HG03280 (cell line): ENCODE measurements at regions not wholly inside any gene's neighbourhood (a gene's known extent, or its start where the extent isn't known, plus 50 kb on each side); places are given as distances from the start of the nearest gene placed in this dataset.
"Not testable (repeated sequence)": the region's sequence is repeated elsewhere in the genome, so short reads cannot be mapped to it uniquely, and the experiment has no call there.

ENCODE experiments used
- ATAC-seq: cut with Tn5 transposase; IDR thresholded peaks from one replicate; pipeline ENCODE4 v1.9.1; 2021; ENCODE audit warnings: mild to moderate bottlenecking, moderate library complexity; ENCODE audit not compliant: unreplicated experiment

DNA sequence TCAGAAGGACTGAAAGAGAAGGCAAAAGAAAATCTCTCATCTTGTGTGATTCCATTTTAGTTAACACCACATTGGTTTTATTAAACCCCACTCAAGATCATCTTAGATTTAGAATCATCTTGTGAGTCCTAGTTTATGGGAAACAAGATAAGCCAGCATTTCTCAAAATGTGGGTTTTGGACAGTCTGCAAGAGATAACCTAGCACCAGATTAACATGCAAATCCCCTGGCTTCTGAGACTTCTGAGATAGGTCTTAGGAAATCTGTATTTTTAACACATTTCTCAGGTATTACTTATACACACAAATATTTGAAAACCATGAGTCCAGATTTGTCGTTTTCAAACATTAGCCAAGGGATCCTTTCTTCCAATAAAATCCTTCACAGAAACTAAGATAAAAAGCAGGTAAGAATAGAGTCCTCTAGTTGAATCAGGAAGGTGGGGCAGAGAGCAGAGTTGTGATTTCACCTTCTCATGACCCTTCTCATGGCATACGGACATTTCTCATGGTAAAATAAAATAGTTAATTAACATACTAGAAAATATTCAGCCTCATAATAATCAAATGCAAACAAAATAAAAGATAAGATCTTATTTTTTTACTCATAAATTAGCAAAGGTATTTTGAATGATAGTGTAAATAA lies 287.2 kb upstream of the FN1 start:
- ATAC-seq, result no peak

DNA sequence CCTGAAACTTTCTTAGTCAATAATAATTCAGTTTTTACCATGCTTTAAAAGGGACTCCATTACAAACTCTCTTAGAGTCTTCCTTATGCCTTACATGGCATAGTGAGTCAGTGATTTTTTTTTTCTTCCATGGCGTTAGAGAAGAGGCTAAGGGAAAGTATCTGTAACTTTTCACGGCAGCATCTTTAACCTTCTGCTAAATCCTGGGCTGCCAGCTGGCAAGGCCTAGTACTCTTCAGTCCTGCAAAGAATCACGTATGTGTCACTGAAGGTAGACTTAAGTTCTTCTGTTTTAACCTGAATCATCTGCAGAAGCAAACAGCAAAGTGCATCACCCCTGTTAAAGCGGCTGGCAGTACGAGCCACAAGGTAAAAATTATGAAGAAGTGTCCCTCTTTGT lies 286.3 kb upstream of the FN1 start:
- ATAC-seq, result no peak

- not testable (repeated sequence) for ATAC-seq
Measured at GRCh38 chr2:215721515-215721914, 285.6 kb upstream of the FN1 start.

GRCh38 chr2:215718890-215719289 lies 283.0 kb upstream of the FN1 start:
- ATAC-seq, result no peak

GRCh38 chr2:215718436-215718835 lies 282.6 kb upstream of the FN1 start:
- ATAC-seq, result no peak

- ATAC-seq, result no peak
Measured at GRCh38 chr2:215717501-215718381, 281.9 kb upstream of the FN1 start.

DNA sequence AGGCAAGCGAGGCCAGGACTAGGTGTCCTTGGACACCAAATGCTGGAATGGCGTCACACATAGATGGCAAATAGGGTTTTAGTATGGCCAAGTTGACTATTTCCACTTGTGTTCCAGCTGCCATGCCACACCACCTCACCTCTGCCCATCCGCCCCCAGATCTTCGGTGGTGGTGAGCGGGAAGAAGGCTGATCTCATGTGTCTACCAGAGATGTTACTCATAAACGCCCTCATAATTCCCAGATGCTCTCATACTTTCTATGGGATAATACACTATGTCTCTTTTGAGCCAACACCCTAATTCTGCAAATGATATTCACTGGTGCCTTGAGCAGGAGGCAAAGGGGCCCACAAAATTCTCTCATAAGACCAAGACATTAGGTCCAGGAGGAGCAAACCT lies 281.1 kb upstream of the FN1 start:
- ATAC-seq, result no peak

DNA sequence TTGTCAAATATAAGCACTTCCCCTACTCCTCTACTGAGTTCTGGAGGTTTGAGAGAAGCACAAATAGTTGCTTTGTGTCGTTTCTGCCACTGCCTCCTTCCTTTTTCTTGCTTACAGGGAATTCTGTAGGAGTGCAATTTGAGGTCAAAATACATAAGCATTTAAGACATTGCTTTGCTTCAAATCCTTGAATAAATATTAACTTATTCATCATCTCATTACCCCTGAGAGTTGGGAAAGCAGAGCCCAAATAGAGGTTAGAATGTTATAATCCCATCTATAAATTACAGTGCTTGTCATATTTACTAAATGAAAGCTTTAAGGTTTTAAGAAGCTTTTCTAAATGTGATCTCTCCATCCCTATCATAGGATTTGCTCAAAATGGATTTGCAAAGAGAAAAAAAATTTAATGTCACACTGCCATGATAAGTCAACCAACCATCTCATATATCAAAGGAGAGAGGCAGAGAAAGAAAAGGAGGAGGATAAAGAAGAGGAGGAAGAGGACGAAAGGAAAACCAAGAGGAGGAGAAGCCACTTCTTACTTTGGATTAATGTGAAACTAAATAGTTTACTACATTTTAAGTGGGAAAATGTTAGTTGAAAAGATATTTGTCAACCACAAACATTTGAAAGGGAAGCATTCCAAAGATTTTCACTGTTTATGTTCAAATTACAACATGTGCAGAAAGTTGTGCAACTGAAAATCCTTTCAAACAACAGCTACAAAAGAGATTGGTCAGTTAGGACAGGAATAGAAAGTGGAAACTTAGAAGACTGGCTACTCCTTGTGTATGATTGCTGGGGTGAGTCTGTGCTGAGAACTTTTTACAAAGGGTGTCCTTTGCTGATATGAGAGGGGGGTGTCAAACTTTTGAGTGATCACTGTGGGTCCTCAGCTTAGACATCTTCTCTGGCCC lies 277.3 kb upstream of the FN1 start:
- ATAC-seq, result no peak

DNA sequence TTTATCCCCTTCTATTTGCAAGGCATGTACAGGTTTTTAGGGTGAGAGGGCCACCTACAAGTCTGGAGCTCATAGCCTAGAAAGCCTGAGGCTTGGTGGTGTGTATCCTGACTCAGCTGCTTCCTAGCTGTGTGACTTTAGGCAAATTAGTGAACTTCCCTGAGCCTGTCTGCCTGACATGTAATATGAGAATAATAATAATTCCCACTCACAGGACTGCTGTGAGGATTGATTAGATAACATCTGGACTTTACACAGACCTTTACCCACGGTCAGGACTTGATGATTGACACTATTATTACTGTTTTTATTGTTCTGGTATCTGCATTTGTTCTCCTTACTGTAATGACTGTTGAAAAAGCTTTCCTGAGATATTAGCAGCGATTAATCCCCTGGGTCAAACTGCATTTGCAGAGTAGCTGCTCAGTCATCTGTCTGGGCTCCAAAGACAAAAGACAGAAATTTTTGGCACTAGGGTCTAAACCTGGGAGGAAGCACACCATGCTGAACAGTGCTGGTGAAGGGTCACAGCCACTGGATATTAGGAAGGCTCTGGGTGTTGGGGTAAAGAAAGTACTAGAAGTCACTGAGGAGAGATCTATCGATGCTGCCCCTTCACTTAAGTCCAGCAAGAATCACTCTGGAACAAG lies 276.5 kb upstream of the FN1 start:
- ATAC-seq, result no peak

DNA sequence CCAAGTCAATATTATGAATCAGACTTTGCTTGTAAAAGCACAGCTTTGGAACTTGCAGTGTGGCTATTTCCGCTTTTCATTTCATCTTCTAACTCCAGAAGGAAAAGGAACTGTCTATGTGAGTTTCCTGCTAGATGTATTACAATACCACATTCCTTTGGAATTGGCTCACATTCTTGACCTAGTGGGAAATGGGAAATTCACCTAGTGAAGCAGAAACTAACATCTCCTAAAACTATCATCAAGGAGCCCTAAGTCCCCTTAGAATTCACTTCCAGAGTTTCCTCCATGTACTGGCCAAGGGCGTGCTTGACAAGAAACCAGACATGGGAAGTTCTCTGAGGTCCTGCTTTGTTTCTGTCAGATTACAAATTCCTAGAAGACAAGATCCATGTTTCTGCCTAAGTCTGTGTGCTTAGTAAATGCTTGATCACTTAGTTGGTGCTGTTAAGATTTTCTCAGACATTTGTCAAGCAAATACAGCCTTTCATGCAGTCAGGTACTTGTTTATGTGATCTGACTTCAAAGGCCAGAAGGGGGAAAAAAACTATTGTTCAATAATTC lies 275.7 kb upstream of the FN1 start:
- ATAC-seq, result no peak

DNA sequence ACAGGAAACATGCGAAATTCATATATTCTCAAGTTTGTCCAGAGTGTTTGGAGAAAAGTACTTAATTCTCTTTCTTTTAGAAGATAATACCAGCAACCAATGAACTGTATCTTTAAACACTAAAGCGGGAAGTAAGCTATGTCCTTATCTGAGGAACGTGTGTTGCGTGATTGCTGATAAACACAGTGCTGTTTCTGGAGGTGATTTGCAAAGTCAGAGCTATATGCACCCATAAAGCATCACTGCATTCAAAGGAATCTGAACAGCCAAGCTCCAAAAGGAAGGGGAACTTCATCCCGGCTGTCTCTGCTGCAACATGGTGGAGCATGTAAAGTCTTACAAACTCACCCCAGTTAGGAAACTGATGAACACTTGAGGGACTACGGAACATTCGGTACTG lies 271.7 kb upstream of the FN1 start:
- no peak for ATAC-seq

DNA sequence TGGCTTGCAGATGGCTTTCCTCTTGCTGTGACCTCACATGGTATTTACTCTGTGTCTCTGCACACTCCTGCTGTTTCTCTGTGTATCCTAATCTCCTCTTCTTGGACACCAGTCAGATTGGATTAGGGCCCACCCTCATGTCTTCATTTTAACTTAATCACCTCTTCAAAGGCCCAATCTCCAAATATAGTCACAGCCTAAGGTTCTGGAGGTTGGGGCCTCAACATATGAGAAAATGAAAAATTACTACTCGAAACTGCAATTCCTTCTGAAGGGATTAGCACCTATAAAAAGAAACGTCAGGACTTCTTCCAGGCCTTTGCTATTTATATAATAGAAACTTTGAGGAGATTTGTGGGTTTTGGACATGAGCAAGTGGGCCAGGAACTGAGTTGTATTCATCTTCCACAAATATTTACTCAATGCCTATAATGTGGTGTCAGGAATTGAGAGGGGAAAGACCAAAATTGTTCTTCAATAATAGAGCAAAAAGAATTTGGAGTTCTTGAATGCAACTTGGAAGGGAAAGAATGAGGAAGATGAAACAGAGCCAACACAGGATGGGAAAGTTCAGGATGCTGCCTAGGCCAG lies 270.0 kb upstream of the FN1 start:
- ATAC-seq, result no peak

- no peak for ATAC-seq
Measured at GRCh38 chr2:215705281-215705680, 269.4 kb upstream of the FN1 start.

GRCh38 chr2:215702116-215702902 lies 266.4 kb upstream of the FN1 start:
- ATAC-seq, result no peak

- ATAC-seq, result no peak
Measured at GRCh38 chr2:215699700-215700538, 264.1 kb upstream of the FN1 start.

GRCh38 chr2:215699018-215699417 lies 263.1 kb upstream of the FN1 start:
- no peak for ATAC-seq

GRCh38 chr2:215698566-215698965 lies 262.7 kb upstream of the FN1 start:
- no peak for ATAC-seq

GRCh38 chr2:215697496-215697895 lies 261.6 kb upstream of the FN1 start:
- ATAC-seq, result no peak

DNA sequence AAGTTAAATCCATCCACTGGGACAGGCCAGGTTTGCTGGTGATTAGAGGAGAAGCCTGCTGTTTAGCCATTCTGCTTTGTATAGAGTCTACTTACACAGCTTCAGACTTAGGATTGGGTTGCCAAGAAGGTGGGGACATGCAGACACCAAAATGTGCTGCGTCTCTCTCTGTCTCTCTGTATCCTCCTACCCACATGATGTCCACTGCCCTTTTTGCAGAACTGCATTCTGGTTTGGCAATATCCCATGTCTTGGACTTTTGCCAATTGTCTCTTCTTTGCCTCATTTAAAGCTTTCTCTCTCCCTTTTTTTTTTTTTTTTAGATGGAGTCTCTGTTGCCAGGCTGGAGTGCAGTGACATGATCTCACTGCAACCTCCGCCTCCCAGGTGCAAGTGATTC lies 261.1 kb upstream of the FN1 start:
- ATAC-seq, result no peak
